Stomach (tissue), 8 donors: ENCODE measurements at regions not wholly inside any gene's neighbourhood (a gene's known extent, or its start where the extent isn't known, plus 50 kb on each side); places are given as distances from the start of the nearest gene placed in this dataset.

Experiments
- DNase-seq, 2 donors: peaks; one replicate each; pipeline versions ENCODE4 v3.0.0 to v3.0.0-alpha.2; 2013 to 2019
- H3K27ac ChIP-seq, 5 donors: fragments of 200-600 bp in 4 of 5; sonication (generic) in 4 of 5; one replicate each; pipeline ENCODE4 v1.5.1; 2013 to 2019; ENCODE audit warnings: mild to moderate bottlenecking in 1 of 5, moderate library complexity in 1 of 5
- H3K27me3 ChIP-seq, 3 donors: fragments of 200-600 bp; sonication (generic); one replicate each; pipeline ENCODE4 v1.5.1; 2017 to 2019; ENCODE audit warnings: mixed run types in 1 of 3
- H3K36me3 ChIP-seq, 4 donors: fragments of 200-600 bp; sonication (generic); 1 replicate in 3 of 4; 2 replicates in 1 of 4; pipeline ENCODE4 v1.5.1; 2016 to 2019
- H3K4me1 ChIP-seq, 4 donors: fragments of 200-600 bp; sonication (generic); one replicate each; pipeline ENCODE4 v1.5.1; 2016 to 2019
- H3K4me3 ChIP-seq, 4 donors: fragments of 200-600 bp; sonication (generic) in 3 of 4; one replicate each; pipeline ENCODE4 v1.5.1; 2016 to 2019; ENCODE audit warnings: mild to moderate bottlenecking in 1 of 4
- H3K9me3 ChIP-seq, 4 donors: fragments of 200-600 bp; sonication (generic); one replicate each; pipeline ENCODE4 v1.5.1; 2016 to 2019
- EP300 ChIP-seq: sonication (generic); formaldehyde crosslinking; IDR thresholded peaks from one replicate; pipeline ENCODE4 v1.6.1; 2017; ENCODE audit warnings: antibody characterized with exemption
- POLR2A ChIP-seq, 4 donors: fragments of 450-650 bp; IDR thresholded peaks; one replicate each; pipeline ENCODE4 v1.6.1; 2016; ENCODE audit warnings: antibody characterized with exemption in 4 of 4, control low read depth in 2 of 4, mild to moderate bottlenecking in 1 of 4, moderate library complexity in 1 of 4
- POLR2AphosphoS5 ChIP-seq, 3 donors: sonication (generic); formaldehyde crosslinking; IDR thresholded peaks; one replicate each; pipeline ENCODE4 v1.6.1; 2016; ENCODE audit warnings: antibody characterized with exemption in 3 of 3
- WGBS, 5 donors: extraction: QIAGEN DNeasy Blood & Tissue Kit in 3 of 5; methylation state at CpG; one replicate each; pipeline versions ENCODE4 v1.1.5 to v1.1.7; 2013 to 2018; 5-methylcytosine and 5-hydroxymethylcytosine counted together
- intact Hi-C: fragments of 100-400 bp; cut with DNase I; formaldehyde crosslinking; loops from one replicate; pipeline ENCODE4 v1.15.1; 2023; ENCODE audit warnings: low total_unique reads
- TF ChIP-seq, protein P1 (sequence below), 7 experiments: fragments of 450-650 bp in 4 of 7; fragments of 200-600 bp in 3 of 7; sonication (generic) in 3 of 7; IDR thresholded peaks; one replicate each; pipeline ENCODE4 v1.5.1; 2016 to 2019; ENCODE audit warnings: antibody characterized with exemption in 7 of 7, control low read depth in 2 of 7, mild to moderate bottlenecking in 1 of 7
- donor health status: healthy with polysubstance abuse.
- donor health status: Bipolar disorder and iron deficiency.
- donor health status: healthy.

DNA sequence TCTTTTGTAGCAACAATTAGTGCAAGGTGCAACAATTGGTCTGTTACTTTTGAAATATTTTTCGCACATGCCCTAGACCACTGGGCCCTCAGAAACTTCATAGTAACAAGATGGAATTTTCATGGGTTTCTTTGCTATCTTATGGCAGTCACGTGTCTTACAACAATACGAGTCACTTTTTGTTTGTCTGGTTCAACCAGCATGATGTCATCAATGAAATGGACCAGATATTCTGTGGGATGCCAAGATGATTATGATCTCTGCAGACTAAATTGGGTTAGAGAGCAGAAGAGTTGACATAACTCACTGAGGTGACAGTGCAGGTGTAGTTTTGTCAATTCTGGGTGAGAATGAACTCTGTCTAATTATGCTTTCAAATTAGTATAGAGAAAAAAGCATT, 239.6 kb upstream of the RIOK2 start:
- WGBS, 5 donors, result 69 to 92% (median 80%) methylated on average over 3 of the region's 3 CpGs
- TF ChIP-seq POLR2A (IDR thresholded peaks at IDR 0.05) (no peak), EP300 (no peak), POLR2AphosphoS5 (IDR thresholded peaks at IDR 0.05) (no peak)
- TF ChIP-seq, protein P1, sequence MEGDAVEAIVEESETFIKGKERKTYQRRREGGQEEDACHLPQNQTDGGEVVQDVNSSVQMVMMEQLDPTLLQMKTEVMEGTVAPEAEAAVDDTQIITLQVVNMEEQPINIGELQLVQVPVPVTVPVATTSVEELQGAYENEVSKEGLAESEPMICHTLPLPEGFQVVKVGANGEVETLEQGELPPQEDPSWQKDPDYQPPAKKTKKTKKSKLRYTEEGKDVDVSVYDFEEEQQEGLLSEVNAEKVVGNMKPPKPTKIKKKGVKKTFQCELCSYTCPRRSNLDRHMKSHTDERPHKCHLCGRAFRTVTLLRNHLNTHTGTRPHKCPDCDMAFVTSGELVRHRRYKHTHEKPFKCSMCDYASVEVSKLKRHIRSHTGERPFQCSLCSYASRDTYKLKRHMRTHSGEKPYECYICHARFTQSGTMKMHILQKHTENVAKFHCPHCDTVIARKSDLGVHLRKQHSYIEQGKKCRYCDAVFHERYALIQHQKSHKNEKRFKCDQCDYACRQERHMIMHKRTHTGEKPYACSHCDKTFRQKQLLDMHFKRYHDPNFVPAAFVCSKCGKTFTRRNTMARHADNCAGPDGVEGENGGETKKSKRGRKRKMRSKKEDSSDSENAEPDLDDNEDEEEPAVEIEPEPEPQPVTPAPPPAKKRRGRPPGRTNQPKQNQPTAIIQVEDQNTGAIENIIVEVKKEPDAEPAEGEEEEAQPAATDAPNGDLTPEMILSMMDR (IDR thresholded peaks at IDR 0.05), result no peak
- no peak for DNase-seq

DNA sequence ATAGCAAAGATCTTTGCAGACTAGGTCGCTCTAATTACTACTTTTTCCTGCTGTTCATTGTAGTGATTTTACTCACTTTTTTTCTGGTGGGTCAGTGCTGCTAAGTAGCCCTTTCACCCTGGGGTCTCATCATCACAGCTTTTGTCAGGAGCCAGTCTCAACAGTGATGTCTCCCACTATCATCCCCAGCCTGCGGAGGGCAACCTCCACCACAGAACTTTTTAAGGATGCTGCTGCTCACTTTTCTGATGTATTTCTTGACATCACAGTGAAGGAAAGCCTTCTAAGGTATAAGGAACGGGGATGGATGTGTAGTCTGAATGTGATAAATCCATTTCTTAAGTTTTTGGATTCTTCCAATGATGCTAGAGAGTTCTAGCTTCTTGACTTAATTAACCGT, 242.5 kb upstream of the RIOK2 start:
- intact Hi-C loops, result no loop called here
- TF ChIP-seq EP300, result no peak
- TF ChIP-seq, protein P1 (IDR thresholded peaks at IDR 0.05), result no peak
- no peak for TF ChIP-seq POLR2A (IDR thresholded peaks at IDR 0.05)
- TF ChIP-seq POLR2AphosphoS5 (IDR thresholded peaks at IDR 0.05), result no peak
- Histone ChIP-seq H3K27me3 (no peaks in the 10 kb centered on the region), H3K9me3 (no peaks in the 10 kb centered on the region), H3K4me3 (no peak overlapping the region), H3K36me3 (no peaks in the 10 kb centered on the region), H3K4me1 (no peaks in the 10 kb centered on the region), H3K27ac (no peak overlapping the region)
- 68 to 86% (median 80%) methylated on average over 4 of the region's 4 CpGs for WGBS, 5 donors
- peak in 1 of 2 donors; percentile 16 for DNase-seq

More for the DNA sequence above, 239.6 kb upstream of the RIOK2 start:
- Histone ChIP-seq H3K27ac (no peak overlapping the region), H3K9me3 (no peaks in the 10 kb centered on the region), H3K4me1 (no peaks in the 10 kb centered on the region), H3K27me3 (no peaks in the 10 kb centered on the region), H3K36me3 (no peaks in the 10 kb centered on the region), H3K4me3 (no peak overlapping the region)
- intact Hi-C loops, result no loop called here

DNA sequence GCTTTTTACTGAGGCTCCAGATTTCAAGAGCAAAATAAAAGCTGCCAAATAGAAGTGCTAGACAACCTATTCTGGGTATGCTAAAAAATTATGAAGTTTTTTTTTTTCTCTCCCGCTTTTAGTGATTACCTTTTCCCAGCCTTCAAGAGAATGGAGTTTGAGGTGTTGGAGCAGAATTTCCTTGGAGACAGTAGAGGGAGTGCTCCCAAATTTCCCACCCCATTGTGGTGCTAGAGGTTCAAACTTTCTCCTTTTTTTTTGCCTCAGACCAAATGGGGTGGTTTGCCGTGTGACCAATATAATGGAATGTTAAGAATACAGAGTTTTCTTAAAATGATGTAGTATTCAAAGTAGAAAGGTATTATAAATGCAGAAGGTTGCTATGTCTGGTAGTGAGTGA, 244.2 kb upstream of the RIOK2 start:
- TF ChIP-seq POLR2AphosphoS5 (IDR thresholded peaks at IDR 0.05) (no peak), POLR2A (IDR thresholded peaks at IDR 0.05) (no peak)
- TF ChIP-seq, protein P1 (IDR thresholded peaks at IDR 0.05), result no peak
- Histone ChIP-seq H3K36me3 (no peaks in the 10 kb centered on the region), H3K9me3 (no peaks in the 10 kb centered on the region), H3K27ac (no peak overlapping the region), H3K4me3 (no peak overlapping the region), H3K27me3 (no peaks in the 10 kb centered on the region), H3K4me1 (no peaks in the 10 kb centered on the region)
- intact Hi-C loops, result no loop called here
- WGBS, 5 donors, result 84 to 85% (median 84%) methylated on average over 2 of the region's 2 CpGs
- DNase-seq, result no peak

DNA sequence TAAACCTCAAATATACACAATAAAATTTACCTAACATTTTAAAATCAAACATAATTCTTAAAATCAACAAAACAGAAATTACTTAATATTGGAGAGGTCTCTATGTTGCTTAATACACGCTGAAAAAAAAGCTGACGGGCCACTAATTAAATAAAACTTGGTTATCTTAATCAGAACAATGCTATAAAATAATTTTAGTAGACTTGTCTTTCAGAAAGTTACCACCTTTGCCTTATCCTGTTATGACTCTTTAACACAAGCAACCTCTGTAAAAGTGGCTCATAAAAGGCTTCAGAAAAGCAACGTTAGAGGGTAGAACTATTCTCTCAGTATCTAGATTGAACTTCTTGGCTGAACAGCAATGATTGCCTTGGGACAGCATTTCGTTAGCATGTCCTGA, 251.0 kb upstream of the RIOK2 start:
- Histone ChIP-seq H3K9me3 (no peaks in the 10 kb centered on the region), H3K4me3 (no peak overlapping the region), H3K27ac (no peak overlapping the region), H3K36me3 (no peaks in the 10 kb centered on the region), H3K27me3 (no peaks in the 10 kb centered on the region), H3K4me1 (no peaks in the 10 kb centered on the region)
- intact Hi-C loops, result no loop called here
- TF ChIP-seq EP300 (no peak), POLR2A (IDR thresholded peaks at IDR 0.05) (no peak), POLR2AphosphoS5 (IDR thresholded peaks at IDR 0.05) (no peak)
- TF ChIP-seq, protein P1 (IDR thresholded peaks at IDR 0.05), result no peak
- 28 to 55% (median 49%) methylated on average over 4 of the region's 4 CpGs for WGBS, 5 donors
- no peak for DNase-seq

DNA sequence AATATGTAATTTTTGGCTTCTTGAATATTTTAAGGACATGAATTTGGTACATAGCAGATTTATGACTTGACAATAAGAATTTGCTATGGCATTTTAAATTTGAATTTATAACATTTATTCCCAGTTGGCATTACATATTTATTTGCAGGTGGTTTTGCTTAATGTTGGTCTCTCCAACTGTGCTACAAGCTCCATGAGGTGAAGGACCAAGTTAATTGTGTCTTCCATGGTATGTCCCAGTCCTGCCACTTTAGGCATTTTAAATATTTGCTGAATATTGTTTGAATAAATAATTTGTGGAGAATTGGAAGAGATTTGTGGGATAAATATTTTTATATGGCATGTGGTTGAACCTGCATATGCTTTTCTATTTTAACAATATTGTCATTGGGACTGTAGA, 253.4 kb upstream of the RIOK2 start:
- intact Hi-C loops, result no loop called here
- Histone ChIP-seq H3K9me3 (no peaks in the 10 kb centered on the region), H3K4me1 (no peaks in the 10 kb centered on the region), H3K27me3 (no peaks in the 10 kb centered on the region), H3K4me3 (no peak overlapping the region), H3K36me3 (no peaks in the 10 kb centered on the region), H3K27ac (no peak overlapping the region)
- TF ChIP-seq POLR2AphosphoS5 (IDR thresholded peaks at IDR 0.05) (no peak), POLR2A (IDR thresholded peaks at IDR 0.05) (no peak), EP300 (no peak)
- TF ChIP-seq, protein P1 (IDR thresholded peaks at IDR 0.05), result no peak
- no peak for DNase-seq
